DND-41 (cell line): ENCODE measurements at regions not wholly inside any gene's neighbourhood (a gene's known extent, or its start where the extent isn't known, plus 50 kb on each side); places are given as distances from the start of the nearest gene placed in this dataset.
"Not testable (repeated sequence)": the region's sequence is repeated elsewhere in the genome, so short reads cannot be mapped to it uniquely, and the experiment has no call there.

ENCODE experiments used
- ATAC-seq: fragments of 200-7000 bp; cut with Tn5 transposase; 3 replicates; pipeline ENCODE4 v1.9.1; 2021; ENCODE audit warnings: low read depth; ENCODE audit not compliant: insufficient read depth
- DNase-seq: peaks from one replicate; pipeline ENCODE4 v3.0.0-alpha.2; 2020
- H2AFZ ChIP-seq: 2 replicates; pipeline ENCODE4 v1.6.0; 2012; ENCODE audit warnings: low read depth, low read length
- H3K27ac ChIP-seq: 2 replicates; pipeline ENCODE4 v1.5.1; 2012; ENCODE audit warnings: low read length, inconsistent platforms
- H3K27me3 ChIP-seq: fragments of 200-600 bp; sonication (generic); 2 replicates; pipeline ENCODE4 v1.6.0; 2012; ENCODE audit warnings: low read length, mild to moderate bottlenecking, inconsistent platforms; ENCODE audit not compliant: insufficient read depth, poor library complexity
- H3K36me3 ChIP-seq: 2 replicates; pipeline ENCODE4 v1.5.1; 2012; ENCODE audit warnings: low read length, inconsistent platforms; ENCODE audit not compliant: insufficient read depth
- H3K4me1 ChIP-seq: 2 replicates; pipeline ENCODE4 v1.5.1; 2012; ENCODE audit warnings: mild to moderate bottlenecking, low read length; ENCODE audit not compliant: insufficient read depth
- H3K4me2 ChIP-seq: 2 replicates; pipeline ENCODE4 v1.6.0; 2012; ENCODE audit warnings: mild to moderate bottlenecking, moderate library complexity, low read length, inconsistent platforms; ENCODE audit not compliant: insufficient read depth
- H3K4me3 ChIP-seq, 2 experiments: fragments of 200-600 bp in 1 of 2; shearing (Covaris generic) in 1 of 2; 2 replicates each; pipeline ENCODE4 v1.5.1; 2012 to 2016; ENCODE audit warnings: inconsistent platforms in 2 of 2, low read length in 2 of 2, mild to moderate bottlenecking in 2 of 2, low read depth in 1 of 2, moderate library complexity in 1 of 2
- H3K79me2 ChIP-seq: 2 replicates; pipeline ENCODE4 v1.6.0; 2012; ENCODE audit warnings: low read length, inconsistent platforms; ENCODE audit not compliant: insufficient read depth
- H3K9ac ChIP-seq: 2 replicates; pipeline ENCODE4 v1.6.0; 2012; ENCODE audit warnings: low read depth, mild to moderate bottlenecking, inconsistent platforms, low read length, moderate library complexity
- H3K9me3 ChIP-seq: 2 replicates; pipeline ENCODE4 v1.5.1; 2012; ENCODE audit warnings: low read length, moderate library complexity, mild to moderate bottlenecking, inconsistent platforms; ENCODE audit not compliant: insufficient read depth, severe bottlenecking
- H4K20me1 ChIP-seq: 2 replicates; pipeline ENCODE4 v1.6.0; 2012; ENCODE audit warnings: low read length; ENCODE audit not compliant: insufficient read depth
- EZH2 ChIP-seq: IDR thresholded peaks from 3 replicates; pipeline ENCODE4 v1.6.1; 2012; ENCODE audit warnings: borderline replicate concordance, low read depth, mild to moderate bottlenecking, moderate library complexity, low read length, inconsistent platforms; ENCODE audit not compliant: severe bottlenecking
- TF ChIP-seq, protein P1 (sequence below): IDR thresholded peaks from 2 replicates; pipeline ENCODE4 v1.5.1; 2012; ENCODE audit warnings: borderline replicate concordance, low read length, moderate library complexity, mild to moderate bottlenecking; ENCODE audit not compliant: poor library complexity, severe bottlenecking; ENCODE audit errors: extremely low read depth

GRCh38 chr5:104016646-104017045 is 454.1 kb upstream of the NUDT12 start:
- H3K4me1 ChIP-seq, result no peaks in the 10 kb centered on the region

GRCh38 chr5:104015765-104016164 is 453.2 kb upstream of the NUDT12 start:
- peaks cover 2% of the 10 kb centered on the region for H3K9me3 ChIP-seq
- no peak overlapping the region for H3K4me3 ChIP-seq
- H4K20me1 ChIP-seq, result no peaks in the 10 kb centered on the region
- no peaks in the 10 kb centered on the region for H3K36me3 ChIP-seq
- DNase-seq, result no peak
- no peak for TF ChIP-seq EZH2
- no peak overlapping the region for H2AFZ ChIP-seq
- no peak overlapping the region for H3K27ac ChIP-seq
- H3K79me2 ChIP-seq, result no peaks in the 10 kb centered on the region
- no peaks in the 10 kb centered on the region for H3K4me1 ChIP-seq
- no peak overlapping the region for H3K4me2 ChIP-seq
- H3K9ac ChIP-seq, result no peak overlapping the region
- H3K27me3 ChIP-seq, result no peaks in the 10 kb centered on the region
- no peak for ATAC-seq

More at GRCh38 chr5:104016646-104017045, 454.1 kb upstream of the NUDT12 start:
- no peak for ATAC-seq
- no peak overlapping the region for H3K4me2 ChIP-seq
- H3K36me3 ChIP-seq, result no peaks in the 10 kb centered on the region
- H3K9ac ChIP-seq, result no peak overlapping the region
- no peaks in the 10 kb centered on the region for H4K20me1 ChIP-seq
- no peak overlapping the region for H2AFZ ChIP-seq
- TF ChIP-seq, protein P1, sequence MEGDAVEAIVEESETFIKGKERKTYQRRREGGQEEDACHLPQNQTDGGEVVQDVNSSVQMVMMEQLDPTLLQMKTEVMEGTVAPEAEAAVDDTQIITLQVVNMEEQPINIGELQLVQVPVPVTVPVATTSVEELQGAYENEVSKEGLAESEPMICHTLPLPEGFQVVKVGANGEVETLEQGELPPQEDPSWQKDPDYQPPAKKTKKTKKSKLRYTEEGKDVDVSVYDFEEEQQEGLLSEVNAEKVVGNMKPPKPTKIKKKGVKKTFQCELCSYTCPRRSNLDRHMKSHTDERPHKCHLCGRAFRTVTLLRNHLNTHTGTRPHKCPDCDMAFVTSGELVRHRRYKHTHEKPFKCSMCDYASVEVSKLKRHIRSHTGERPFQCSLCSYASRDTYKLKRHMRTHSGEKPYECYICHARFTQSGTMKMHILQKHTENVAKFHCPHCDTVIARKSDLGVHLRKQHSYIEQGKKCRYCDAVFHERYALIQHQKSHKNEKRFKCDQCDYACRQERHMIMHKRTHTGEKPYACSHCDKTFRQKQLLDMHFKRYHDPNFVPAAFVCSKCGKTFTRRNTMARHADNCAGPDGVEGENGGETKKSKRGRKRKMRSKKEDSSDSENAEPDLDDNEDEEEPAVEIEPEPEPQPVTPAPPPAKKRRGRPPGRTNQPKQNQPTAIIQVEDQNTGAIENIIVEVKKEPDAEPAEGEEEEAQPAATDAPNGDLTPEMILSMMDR, result no peak
- no peak for TF ChIP-seq EZH2
- no peak for DNase-seq
- no peaks in the 10 kb centered on the region for H3K79me2 ChIP-seq
- H3K4me3 ChIP-seq, result no peak overlapping the region
- H3K9me3 ChIP-seq, result peaks cover 2% of the 10 kb centered on the region
- no peak overlapping the region for H3K27ac ChIP-seq
- no peaks in the 10 kb centered on the region for H3K27me3 ChIP-seq

DNA sequence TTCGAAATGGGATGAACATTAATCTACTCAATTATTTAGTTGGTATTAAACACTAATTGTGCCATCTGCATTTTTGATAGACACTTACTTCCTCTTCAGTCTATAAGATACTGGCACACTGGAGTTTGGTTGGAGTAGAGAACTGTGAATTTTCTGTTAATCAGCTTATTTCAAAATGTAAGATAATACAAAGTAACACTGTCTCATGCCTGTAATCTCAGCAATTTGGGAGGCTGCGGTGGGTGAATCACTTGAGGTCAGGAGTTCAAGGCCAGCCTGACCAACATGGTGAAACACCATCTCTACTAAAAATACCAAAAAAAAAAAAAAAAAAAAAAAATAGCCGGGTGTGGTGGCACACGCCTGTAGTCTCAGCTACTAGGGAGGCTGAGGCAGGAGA is 440.2 kb upstream of the NUDT12 start:
- not testable (repeated sequence) for H4K20me1 ChIP-seq, H3K4me2 ChIP-seq, DNase-seq, H3K79me2 ChIP-seq, ATAC-seq, H3K4me1 ChIP-seq, H3K36me3 ChIP-seq, H3K9ac ChIP-seq, H3K27me3 ChIP-seq, H3K4me3 ChIP-seq, H3K27ac ChIP-seq, H2AFZ ChIP-seq, H3K9me3 ChIP-seq

GRCh38 chr5:104001136-104001535 is 438.5 kb upstream of the NUDT12 start:
- Histone ChIP-seq H3K4me1 (no peaks in the 10 kb centered on the region), H3K79me2 (no peaks in the 10 kb centered on the region), H3K9ac (no peak overlapping the region), H3K9me3 (no peaks in the 10 kb centered on the region), H3K4me2 (no peak overlapping the region), H3K27ac (no peak overlapping the region), H3K4me3 (no peak overlapping the region), H4K20me1 (no peaks in the 10 kb centered on the region), H3K36me3 (no peaks in the 10 kb centered on the region), H3K27me3 (no peaks in the 10 kb centered on the region), H2AFZ (no peak overlapping the region)
- TF ChIP-seq EZH2, result no peak
- TF ChIP-seq, protein P1, result no peak
- no peak for ATAC-seq
- no peak for DNase-seq

DNA sequence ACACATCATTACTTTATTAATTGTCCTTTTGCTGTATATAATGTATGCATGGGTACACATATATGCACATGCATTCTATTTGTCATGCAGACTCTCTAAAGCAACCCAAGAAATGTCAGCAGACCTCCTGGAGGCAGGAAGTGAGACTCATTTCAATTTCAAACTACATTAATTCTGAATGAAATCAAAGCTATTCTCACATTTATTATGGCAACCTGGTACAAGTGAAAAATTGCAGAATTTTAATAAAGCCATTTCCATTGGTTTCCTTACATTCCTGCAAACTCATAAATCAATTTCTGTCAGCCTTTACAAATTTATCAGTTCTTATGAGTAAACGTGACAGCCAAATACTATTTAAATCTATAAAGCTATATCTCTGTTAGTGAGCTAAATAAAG is 430.4 kb upstream of the NUDT12 start:
- Histone ChIP-seq H3K9ac (no peak overlapping the region), H2AFZ (no peak overlapping the region), H4K20me1 (no peaks in the 10 kb centered on the region), H3K27me3 (no peaks in the 10 kb centered on the region), H3K9me3 (no peaks in the 10 kb centered on the region), H3K4me1 (no peaks in the 10 kb centered on the region), H3K4me2 (no peak overlapping the region), H3K4me3 (no peak overlapping the region), H3K27ac (no peak overlapping the region), H3K36me3 (no peaks in the 10 kb centered on the region), H3K79me2 (no peaks in the 10 kb centered on the region)
- no peak for DNase-seq
- no peak for TF ChIP-seq EZH2
- ATAC-seq, result no peak
